ENCODE measurements at regions not wholly inside any gene's neighbourhood (a gene's known extent, or its start where the extent isn't known, plus 50 kb on each side); places are given as distances from the start of the nearest gene placed in this dataset.

DNA sequence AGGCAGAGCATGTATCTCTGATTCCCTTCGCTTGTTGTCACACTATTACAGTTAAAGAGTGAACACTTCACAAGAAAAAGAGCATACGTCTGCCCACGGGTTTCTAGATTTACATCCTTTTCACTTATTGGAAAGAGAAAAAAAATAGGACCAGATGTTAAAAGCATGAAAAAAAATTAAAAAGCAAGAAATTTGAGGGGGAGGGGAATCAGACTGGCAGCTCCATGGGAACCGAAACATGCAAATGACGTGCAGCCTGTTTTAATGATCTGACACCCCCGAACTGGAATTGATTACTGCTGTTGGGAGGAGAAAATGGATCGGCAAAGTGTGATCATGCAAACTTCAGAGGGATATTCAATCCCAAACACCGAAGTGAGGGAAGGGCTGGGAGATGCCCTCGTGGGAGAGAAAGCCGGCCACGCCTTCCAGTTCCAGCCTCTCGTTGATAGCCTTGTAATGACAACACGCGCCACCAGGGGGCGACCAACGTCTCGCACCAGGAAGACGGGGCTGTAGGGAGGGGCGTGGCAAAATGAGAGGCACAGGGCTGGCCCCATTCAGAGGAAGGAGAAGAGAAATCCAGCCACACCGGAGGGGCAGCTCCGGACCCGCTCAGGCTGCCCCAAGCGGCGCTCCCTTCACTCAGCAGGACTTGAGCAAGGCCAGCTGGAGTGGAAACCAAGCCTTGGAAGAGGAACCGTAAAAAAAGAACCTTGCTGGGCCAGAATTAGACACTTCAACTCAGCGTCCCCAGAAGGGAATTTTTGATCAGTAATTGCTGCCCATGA lies 53.8 kb upstream of the SYT13 start:
- peak; percentile 91 for DNase-seq (ENCODE audit: low spot score)
- TF ChIP-seq CTCF (IDR thresholded peaks at IDR 0.05; ENCODE audit: borderline replicate concordance, control extremely low read depth, extremely low read depth, insufficient read depth, missing control alignments): peak; percentile 90
- in situ Hi-C loops (cut with MboI; ENCODE audit: low sequenced_read_pairs, unreplicated experiment): no loop called here

- no peak for TF ChIP-seq CTCF (IDR thresholded peaks at IDR 0.05; ENCODE audit: borderline replicate concordance, control extremely low read depth, extremely low read depth, insufficient read depth, missing control alignments)
- DNase-seq (ENCODE audit: low spot score): no peak
- in situ Hi-C loops (cut with MboI; ENCODE audit: low sequenced_read_pairs, unreplicated experiment): no loop called here
Measured at GRCh38 chr11:45337583-45338360, 51.6 kb upstream of the SYT13 start.

- in situ Hi-C loops (cut with MboI; ENCODE audit: low sequenced_read_pairs, unreplicated experiment): no loop called here
- no peak for TF ChIP-seq CTCF (IDR thresholded peaks at IDR 0.05; ENCODE audit: borderline replicate concordance, control extremely low read depth, extremely low read depth, insufficient read depth, missing control alignments)
- DNase-seq (ENCODE audit: low spot score): no peak
Measured at GRCh38 chr11:45336136-45336535, 50.0 kb upstream of the SYT13 start.

Measured in GM13976 (cell line).